GM12874 (cell line): ENCODE measurements at regions not wholly inside any gene's neighbourhood (a gene's known extent, or its start where the extent isn't known, plus 50 kb on each side); places are given as distances from the start of the nearest gene placed in this dataset.

ENCODE experiments used
- TF ChIP-seq, protein P1 (sequence below): IDR thresholded peaks from 2 replicates; pipeline ENCODE4 v1.5.1; 2011; ENCODE audit warnings: low read depth, mild to moderate bottlenecking, control low read depth, low read length, moderate library complexity; ENCODE audit not compliant: insufficient read depth

DNA sequence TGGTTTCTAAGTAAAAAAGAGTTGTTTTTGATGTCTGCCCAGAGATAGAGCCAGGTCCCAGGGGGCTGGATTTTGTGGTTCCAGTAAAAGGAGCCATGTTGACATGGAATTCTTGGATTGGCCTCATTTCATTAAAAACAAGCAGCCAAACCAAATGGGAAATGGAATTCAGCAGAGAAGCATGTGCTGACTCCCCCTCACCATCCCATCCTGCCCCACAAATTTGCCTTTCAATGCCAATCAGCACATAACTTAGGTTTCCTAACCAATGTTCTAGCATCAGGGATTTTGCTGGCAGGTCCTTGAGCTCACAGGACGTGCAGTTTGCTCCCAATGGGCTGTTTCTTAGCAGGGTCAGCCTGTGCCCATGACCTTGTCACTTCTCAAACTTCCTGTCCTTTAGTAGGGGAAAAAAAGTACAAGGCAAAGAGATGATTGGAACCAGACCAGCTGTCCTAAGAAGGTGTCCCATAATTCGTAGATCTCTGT is 101.5 kb upstream of the GADD45A start:
- TF ChIP-seq, protein P1, sequence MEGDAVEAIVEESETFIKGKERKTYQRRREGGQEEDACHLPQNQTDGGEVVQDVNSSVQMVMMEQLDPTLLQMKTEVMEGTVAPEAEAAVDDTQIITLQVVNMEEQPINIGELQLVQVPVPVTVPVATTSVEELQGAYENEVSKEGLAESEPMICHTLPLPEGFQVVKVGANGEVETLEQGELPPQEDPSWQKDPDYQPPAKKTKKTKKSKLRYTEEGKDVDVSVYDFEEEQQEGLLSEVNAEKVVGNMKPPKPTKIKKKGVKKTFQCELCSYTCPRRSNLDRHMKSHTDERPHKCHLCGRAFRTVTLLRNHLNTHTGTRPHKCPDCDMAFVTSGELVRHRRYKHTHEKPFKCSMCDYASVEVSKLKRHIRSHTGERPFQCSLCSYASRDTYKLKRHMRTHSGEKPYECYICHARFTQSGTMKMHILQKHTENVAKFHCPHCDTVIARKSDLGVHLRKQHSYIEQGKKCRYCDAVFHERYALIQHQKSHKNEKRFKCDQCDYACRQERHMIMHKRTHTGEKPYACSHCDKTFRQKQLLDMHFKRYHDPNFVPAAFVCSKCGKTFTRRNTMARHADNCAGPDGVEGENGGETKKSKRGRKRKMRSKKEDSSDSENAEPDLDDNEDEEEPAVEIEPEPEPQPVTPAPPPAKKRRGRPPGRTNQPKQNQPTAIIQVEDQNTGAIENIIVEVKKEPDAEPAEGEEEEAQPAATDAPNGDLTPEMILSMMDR = no peak

DNA sequence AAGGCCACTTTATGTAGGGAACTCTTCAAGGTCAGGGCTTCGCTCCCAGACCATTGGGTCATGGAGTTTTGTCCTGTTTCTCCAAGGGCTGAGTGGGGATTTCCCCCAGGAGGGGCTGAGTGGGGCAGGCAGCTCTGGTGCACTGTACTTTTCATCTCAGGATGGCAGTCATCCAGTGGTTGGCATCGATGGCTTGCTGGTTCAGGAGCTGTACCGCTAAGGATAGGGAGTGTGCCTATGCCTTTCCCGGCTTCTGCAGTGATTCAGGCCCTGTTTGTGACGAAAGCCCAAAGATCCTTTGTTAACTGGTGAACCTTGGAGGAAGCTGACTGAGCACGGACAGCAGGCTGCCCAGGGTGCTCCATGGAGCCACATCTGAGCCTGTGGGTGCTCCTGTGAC is 100.1 kb upstream of the GADD45A start:
- TF ChIP-seq, protein P1 = no peak

DNA sequence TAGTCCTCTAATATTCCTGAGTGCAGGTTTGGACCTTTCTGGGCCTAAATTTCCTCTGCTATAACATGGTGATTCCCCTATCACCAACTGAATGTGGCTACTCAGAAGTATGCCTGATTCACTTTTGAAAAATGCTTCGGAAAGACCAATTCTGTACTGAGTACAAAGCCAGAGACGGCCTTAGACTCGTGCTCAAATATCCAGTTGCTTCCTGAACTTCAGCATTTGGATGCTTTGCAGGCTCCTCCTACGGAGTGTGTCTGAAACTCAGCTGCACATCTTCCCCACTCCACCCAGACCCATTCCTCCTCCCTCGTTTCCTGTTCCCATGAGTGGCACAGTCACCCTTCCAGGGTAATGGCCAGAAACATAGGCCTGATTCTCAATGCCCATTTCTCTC is 98.4 kb upstream of the GADD45A start:
- TF ChIP-seq, protein P1 = no peak

DNA sequence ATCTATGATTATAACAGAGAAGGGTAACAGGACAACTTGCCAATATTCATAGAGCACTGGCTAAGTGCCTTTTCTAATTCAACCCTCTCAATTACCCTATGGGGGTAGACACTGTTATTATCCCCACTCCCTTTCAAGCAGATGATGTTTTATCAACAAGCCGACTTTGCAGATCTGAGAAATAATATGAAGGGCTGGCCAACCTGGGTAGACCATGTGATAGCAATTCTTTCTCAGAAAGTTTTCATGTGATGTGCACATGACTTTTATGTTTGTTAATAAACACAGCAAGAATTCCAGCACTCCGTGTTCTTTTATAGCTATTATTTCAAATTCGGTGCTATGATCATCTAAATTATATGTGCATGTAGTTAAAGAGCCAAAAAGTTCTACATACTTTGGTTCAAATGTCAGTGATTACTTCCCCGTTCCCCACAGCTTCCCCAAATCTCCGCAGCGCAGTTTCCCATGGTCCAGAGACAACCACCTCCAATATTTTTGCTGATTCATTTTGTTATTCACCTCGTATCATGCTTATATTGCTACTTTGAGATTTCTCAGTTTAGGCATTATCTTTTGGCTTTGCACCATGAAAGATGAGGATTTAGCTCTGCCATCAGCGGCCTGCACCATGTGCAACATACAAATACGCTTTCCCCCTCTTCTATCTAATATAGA is 96.7 kb upstream of the GADD45A start:
- TF ChIP-seq, protein P1 = no peak

DNA sequence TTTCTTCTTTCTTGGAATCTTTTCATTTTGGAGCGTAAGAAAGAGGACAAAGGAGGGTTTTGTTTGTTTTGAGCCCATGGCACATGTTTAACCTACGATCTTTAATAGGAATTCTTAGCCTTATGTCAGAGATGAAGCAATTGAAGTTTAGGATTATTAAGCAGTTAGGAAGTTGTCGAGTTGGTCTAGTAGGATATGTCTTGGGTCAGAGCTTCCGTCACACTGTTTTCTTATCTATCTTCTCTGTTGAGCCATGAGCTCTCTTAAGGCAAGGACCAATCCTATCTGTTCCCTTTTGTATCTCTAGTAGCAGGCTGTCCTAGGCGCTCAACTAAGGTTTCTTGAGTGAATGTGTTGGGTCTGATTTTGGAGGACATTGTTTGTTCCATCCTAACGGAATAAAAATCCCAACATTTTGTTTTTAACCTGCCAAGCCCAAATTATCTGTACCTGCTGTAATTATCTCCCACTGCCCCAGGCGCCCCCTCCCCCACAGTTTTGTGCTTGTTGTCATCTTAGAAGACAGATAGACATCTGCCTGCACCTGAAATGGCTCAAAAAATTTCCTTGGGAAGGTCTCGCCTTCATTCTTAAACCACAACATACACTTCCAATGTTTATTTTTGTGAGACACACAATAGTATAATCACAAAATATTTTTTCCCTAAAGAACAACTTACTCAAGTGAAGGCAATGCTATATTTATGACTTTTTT is 95.3 kb upstream of the GADD45A start:
- TF ChIP-seq, protein P1 = no peak

DNA sequence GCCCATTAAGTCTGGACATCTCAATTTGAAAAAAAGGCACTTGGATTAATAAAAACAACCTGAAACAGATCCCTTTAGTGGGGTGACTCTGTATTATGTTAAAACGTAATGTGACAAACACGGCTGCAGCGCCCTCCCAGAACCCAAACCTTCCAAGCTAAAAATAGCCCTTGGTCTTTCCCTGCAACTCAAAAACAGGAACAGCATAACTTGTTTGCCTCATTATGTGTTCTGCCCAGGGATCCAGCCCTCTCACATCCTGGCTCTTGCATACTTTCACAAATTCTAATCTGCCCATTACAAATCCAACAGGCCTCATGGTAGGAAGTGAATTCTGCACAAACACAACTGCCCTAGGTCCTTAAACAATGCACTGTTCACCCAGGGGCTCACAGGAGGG is 94.7 kb upstream of the GADD45A start:
- TF ChIP-seq, protein P1 = no peak

DNA sequence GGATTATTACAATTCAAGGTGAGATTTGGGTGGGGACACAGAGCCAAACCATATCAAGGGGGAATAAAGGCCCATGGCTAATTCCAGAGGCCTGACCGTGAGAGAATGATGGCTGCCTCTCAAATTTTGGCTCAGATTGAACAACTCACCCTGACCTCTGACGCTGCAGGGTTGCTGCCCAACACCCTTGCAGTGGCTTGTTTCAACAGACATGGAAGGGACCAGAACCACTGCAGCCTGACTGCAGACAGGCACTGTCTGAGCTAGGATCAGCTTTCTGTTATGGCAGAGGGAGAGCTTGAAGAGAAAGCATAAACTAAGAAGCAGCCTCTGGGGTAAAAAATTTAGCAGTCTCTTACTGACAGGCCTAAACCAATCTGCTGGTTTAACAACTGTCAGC is 90.2 kb upstream of the GADD45A start:
- TF ChIP-seq, protein P1 = no peak
